Body of pancreas (tissue), 4 donors: ENCODE measurements at regions not wholly inside any gene's neighbourhood (a gene's known extent, or its start where the extent isn't known, plus 50 kb on each side); places are given as distances from the start of the nearest gene placed in this dataset.

Source experiments
- ATAC-seq: fragments of 150-250 bp; one replicate; pipeline ENCODE4 v1.9.1; 2016
- DNase-seq, 4 donors: peaks; one replicate each; pipeline ENCODE4 v3.0.0-alpha.2; 2019
- H3K27ac ChIP-seq, 4 donors: fragments of 200-600 bp; sonication (generic); 1 replicate in 3 of 4; 2 replicates in 1 of 4; pipeline versions ENCODE4 v1.5.1 to v1.6.1; 2016 to 2019; ENCODE audit warnings: mild to moderate bottlenecking in 1 of 4, mixed read lengths in 1 of 4, moderate library complexity in 1 of 4
- H3K27me3 ChIP-seq, 2 donors: fragments of 200-600 bp; sonication (generic); one replicate each; pipeline ENCODE4 v1.6.0; 2016; ENCODE audit warnings: mild to moderate bottlenecking in 1 of 2
- H3K36me3 ChIP-seq, 2 donors: fragments of 200-600 bp; sonication (generic); replicated peaks in 1 of 2; 2 replicates each; pipeline ENCODE4 v1.5.1; 2016; ENCODE audit warnings: low read depth in 2 of 2; ENCODE audit not compliant: insufficient read depth in 1 of 2
- H3K4me1 ChIP-seq: fragments of 200-600 bp; sonication (generic); one replicate; pipeline ENCODE4 v1.6.0; 2016
- H3K4me3 ChIP-seq, 2 donors: fragments of 200-600 bp; sonication (generic); 1 replicate in 1 of 2; 2 replicates in 1 of 2; pipeline ENCODE4 v1.5.1; 2016 to 2019
- H3K9me3 ChIP-seq, 3 donors: fragments of 200-600 bp; sonication (generic); 1 replicate in 2 of 3; 2 replicates in 1 of 3; pipeline ENCODE4 v1.5.1; 2016
- POLR2A ChIP-seq, 3 donors: fragments of 450-650 bp; IDR thresholded peaks; one replicate each; pipeline ENCODE4 v1.6.1; 2016; ENCODE audit warnings: antibody characterized with exemption in 3 of 3, mild to moderate bottlenecking in 2 of 3
- WGBS, 2 donors: methylation state at CpG; one replicate each; pipeline ENCODE4 v1.1.5; 2017; 5-methylcytosine and 5-hydroxymethylcytosine counted together
- intact Hi-C: fragments of 100-400 bp; cut with DNase I; formaldehyde crosslinking; loops from one replicate; pipeline ENCODE4 v1.15.1; 2023
- TF ChIP-seq, protein P1 (sequence below), 7 experiments: fragments of 450-650 bp in 4 of 7; fragments of 200-600 bp in 3 of 7; sonication (generic) in 3 of 7; IDR thresholded peaks; one replicate each; pipeline ENCODE4 v1.5.1; 2016 to 2019; ENCODE audit warnings: antibody characterized with exemption in 7 of 7

DNA sequence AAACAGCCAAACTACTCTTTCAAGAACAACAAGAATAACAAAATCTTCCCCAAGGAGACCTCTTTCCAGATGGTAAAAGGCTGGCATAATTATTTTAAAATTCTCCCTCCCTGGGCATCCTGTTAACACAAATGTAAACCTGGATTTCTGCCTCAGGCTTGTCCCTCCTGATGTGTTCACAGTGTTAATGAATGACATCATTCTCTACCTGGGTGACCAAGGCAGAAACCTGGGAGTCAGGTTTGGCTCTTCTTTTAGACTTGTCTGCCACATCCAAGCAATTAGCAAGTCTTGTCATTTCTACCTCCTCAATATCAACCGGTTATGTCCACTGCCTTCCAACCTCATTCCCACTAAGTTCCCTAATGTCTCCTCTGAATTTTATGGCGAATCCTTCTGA is 368.7 kb upstream of the TBL1XR1 start:
- intact Hi-C loops, result no loop called here

DNA sequence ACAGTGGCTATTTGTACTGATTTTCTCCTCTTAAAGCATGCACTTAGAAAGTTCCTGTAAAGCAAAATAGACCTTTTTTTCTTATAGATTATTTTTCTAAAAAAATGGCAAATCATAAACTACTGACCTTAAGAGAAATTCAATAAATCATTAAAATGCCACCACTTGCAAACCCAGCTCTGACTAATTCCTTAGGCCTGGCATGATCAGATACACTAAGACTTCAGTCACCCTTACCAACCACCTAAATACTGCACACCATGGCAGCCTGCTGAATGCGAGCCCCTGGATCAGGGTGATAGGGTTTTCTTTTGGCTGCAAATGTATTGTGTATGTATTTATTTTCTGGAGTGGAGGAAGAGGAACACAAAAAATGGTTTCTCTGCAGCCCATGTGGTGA is 370.6 kb upstream of the TBL1XR1 start:
- Histone ChIP-seq H3K36me3 (no peaks in the 10 kb centered on the region), H3K9me3 (no peaks in the 10 kb centered on the region), H3K4me3 (no peak overlapping the region), H3K4me1 (no peaks in the 10 kb centered on the region), H3K27ac (no peak overlapping the region), H3K27me3 (no peaks in the 10 kb centered on the region)
- DNase-seq (no peak), ATAC-seq (no peak)
- 53 to 77% methylated on average over 1 of the region's 1 CpG for WGBS, 2 donors
- TF ChIP-seq, protein P1, sequence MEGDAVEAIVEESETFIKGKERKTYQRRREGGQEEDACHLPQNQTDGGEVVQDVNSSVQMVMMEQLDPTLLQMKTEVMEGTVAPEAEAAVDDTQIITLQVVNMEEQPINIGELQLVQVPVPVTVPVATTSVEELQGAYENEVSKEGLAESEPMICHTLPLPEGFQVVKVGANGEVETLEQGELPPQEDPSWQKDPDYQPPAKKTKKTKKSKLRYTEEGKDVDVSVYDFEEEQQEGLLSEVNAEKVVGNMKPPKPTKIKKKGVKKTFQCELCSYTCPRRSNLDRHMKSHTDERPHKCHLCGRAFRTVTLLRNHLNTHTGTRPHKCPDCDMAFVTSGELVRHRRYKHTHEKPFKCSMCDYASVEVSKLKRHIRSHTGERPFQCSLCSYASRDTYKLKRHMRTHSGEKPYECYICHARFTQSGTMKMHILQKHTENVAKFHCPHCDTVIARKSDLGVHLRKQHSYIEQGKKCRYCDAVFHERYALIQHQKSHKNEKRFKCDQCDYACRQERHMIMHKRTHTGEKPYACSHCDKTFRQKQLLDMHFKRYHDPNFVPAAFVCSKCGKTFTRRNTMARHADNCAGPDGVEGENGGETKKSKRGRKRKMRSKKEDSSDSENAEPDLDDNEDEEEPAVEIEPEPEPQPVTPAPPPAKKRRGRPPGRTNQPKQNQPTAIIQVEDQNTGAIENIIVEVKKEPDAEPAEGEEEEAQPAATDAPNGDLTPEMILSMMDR (IDR thresholded peaks at IDR 0.05), result no peak
- intact Hi-C loops, result no loop called here

More for the DNA sequence above, 368.7 kb upstream of the TBL1XR1 start:
- ATAC-seq, result no peak
- Histone ChIP-seq H3K4me3 (no peak overlapping the region), H3K9me3 (no peaks in the 10 kb centered on the region), H3K27me3 (no peaks in the 10 kb centered on the region), H3K36me3 (no peaks in the 10 kb centered on the region), H3K27ac (no peak overlapping the region), H3K4me1 (no peaks in the 10 kb centered on the region)
- no peak for DNase-seq
- WGBS, 2 donors, result 88 to 96% methylated on average over 2 of the region's 2 CpGs
- TF ChIP-seq, protein P1 (IDR thresholded peaks at IDR 0.05), result no peak

DNA sequence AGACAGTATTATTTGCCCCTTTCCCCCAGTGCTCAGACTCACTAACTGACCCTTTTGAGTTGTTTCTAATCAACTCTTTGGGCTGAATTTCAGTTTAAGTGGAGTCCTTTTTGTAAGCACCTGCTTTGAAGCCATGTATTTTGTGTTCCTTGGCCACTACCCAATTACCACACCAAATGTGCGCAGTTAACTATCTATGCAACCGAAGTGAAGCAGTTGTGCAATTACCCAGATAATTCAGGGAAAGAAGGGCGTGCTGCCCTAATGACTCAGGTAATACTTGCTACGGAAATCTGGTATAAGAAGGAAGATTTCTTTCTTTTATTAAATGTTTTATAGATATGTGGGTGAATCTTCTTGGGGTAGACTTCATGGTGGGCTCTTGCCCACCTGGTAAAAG is 371.9 kb upstream of the TBL1XR1 start:
- 68 to 74% methylated on average over 4 of the region's 4 CpGs for WGBS, 2 donors
- no peak overlapping the region for H3K4me3 ChIP-seq
- no peak overlapping the region for H3K27ac ChIP-seq
- ATAC-seq (no peak), DNase-seq (no peak)
- TF ChIP-seq, protein P1 (IDR thresholded peaks at IDR 0.05), result no peak
- no peak for TF ChIP-seq POLR2A (IDR thresholded peaks at IDR 0.05)
- H3K9me3 ChIP-seq, result no peaks in the 10 kb centered on the region
- intact Hi-C loops, result no loop called here
- peaks cover 1% of the 10 kb centered on the region for H3K4me1 ChIP-seq
- no peaks in the 10 kb centered on the region for H3K27me3 ChIP-seq
- H3K36me3 ChIP-seq, result no peaks in the 10 kb centered on the region

DNA sequence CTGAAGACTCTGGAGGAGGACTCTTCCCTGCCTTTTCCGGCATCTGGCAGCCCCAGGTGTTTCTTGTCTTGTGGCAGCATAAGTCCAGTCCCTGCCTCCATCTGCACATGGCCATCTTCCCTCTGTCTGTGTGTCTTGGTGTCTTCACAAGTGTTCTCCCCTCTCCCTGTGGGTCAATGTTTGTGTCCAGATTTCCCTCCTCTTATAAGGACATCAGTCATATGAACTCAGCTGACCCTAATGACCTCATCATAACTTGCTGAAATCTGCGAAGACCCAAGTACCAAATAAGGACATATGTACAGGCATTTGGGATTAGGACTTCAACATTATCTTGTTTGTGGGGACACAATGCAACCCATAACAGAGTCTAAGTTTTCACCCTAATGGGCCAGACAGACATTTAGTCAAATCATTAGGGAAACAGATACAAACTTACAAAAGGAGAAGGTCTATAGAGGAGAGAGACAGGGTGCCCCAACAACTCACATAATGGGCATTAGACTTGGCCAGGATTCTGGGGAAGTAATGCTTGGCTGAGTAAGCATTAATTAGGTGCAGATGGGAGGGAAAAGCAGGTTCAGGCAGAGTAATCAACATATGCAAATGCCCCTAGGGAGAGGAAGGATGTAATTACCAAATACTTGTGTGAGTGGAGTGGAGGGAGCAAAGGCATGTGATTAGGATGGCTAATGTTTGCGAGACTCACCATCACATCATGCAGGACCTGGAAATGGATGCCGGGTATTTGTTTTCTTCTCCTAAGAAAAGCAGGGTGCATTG is 372.8 kb upstream of the TBL1XR1 start:
- ATAC-seq (no peak), DNase-seq (no peak)
- no peaks in the 10 kb centered on the region for H3K27me3 ChIP-seq
- H3K4me3 ChIP-seq, result no peak overlapping the region
- WGBS, 2 donors, result 75 to 82% methylated on average over 4 of the region's 4 CpGs
- TF ChIP-seq, protein P1 (IDR thresholded peaks at IDR 0.05), result no peak
- no peak for TF ChIP-seq POLR2A (IDR thresholded peaks at IDR 0.05)
- H3K4me1 ChIP-seq, result peaks cover 5% of the 10 kb centered on the region
- H3K9me3 ChIP-seq, result no peaks in the 10 kb centered on the region
- no peaks in the 10 kb centered on the region for H3K36me3 ChIP-seq
- no peak overlapping the region for H3K27ac ChIP-seq
- intact Hi-C loops, result no loop called here
